HCT116 (cell line): ENCODE measurements at regions not wholly inside any gene's neighbourhood (a gene's known extent, or its start where the extent isn't known, plus 50 kb on each side); places are given as distances from the start of the nearest gene placed in this dataset.

Experiments used
- ATAC-seq: fragments of 200-7000 bp; cut with Tn5 transposase; 2 replicates; pipeline ENCODE4 v1.9.1; 2020; ENCODE audit warnings: mild to moderate bottlenecking, moderate library complexity
- BruUV-seq: library from RNA; stranded (reverse); fragments of 400-500 nt; replicated peaks from 2 replicates; lab custom pipeline; 2021; lab: Mats Ljungman, UMichigan
- CTCF ChIA-PET: fragments of 300-600 bp; sonication (Branson Sonifier 250); formaldehyde crosslinking; loops from one replicate; lab custom pipeline; 2021; ENCODE audit warnings: antibody characterized with exemption; lab: Charles Lee
- POLR2A ChIA-PET: fragments of 300-600, 350-600 bp; sonication (Branson Sonifier 250); formaldehyde crosslinking; loops from one replicate; lab custom pipeline; 2021; ENCODE audit warnings: antibody characterized with exemption; lab: Charles Lee
- RAD21 ChIA-PET, 2 experiments: fragments of 300-600 bp; sonication (Branson Sonifier 250); formaldehyde crosslinking; loops; one replicate each; lab custom pipeline; 2023; ENCODE audit warnings: low total read pairs in 2 of 2; ENCODE audit not compliant: uncharacterized antibody in 2 of 2, unreplicated experiment in 2 of 2, low non-redundant PET in 1 of 2; lab: Charles Lee
- DNase-seq: peaks from one replicate; pipeline ENCODE4 v3.0.0-alpha.2; 2010; ENCODE audit warnings: low read depth, low spot score
- H2AFZ ChIP-seq: fragments of 200-600 bp; shearing (Covaris generic), sonication (generic); 2 replicates; pipeline ENCODE4 v1.6.1; 2017; ENCODE audit warnings: low read depth, mixed run types, mixed read lengths, antibody characterized with exemption, low read length; ENCODE audit not compliant: poor library complexity, severe bottlenecking
- H3K27ac ChIP-seq: 2 replicates; pipeline ENCODE4 v1.5.1; 2012; ENCODE audit warnings: low read depth, low read length
- H3K27me3 ChIP-seq: fragments of 200-600 bp; sonication (generic); 2 replicates; pipeline ENCODE4 v1.6.1; 2016; ENCODE audit warnings: mixed run types, low read length, mixed read lengths; ENCODE audit not compliant: insufficient read depth
- H3K36me3 ChIP-seq, 2 experiments: fragments of 200-500 bp in 1 of 2; fragments of 200-600 bp in 1 of 2; sonication (Bioruptor generic) in 1 of 2; sonication (generic) in 1 of 2; 2 replicates each; pipeline versions ENCODE4 v1.5.1 to v1.6.1; 2014 to 2016; ENCODE audit warnings: low read length in 2 of 2, inconsistent platforms in 1 of 2, mixed read lengths in 1 of 2, mixed run types in 1 of 2; ENCODE audit not compliant: insufficient read depth in 2 of 2, control insufficient read depth in 1 of 2
- H3K4me1 ChIP-seq, 2 experiments: fragments of 200-600 bp in 1 of 2; sonication (generic) in 1 of 2; 2 replicates each; pipeline versions ENCODE4 v1.5.1 to v1.6.1; 2012 to 2017; ENCODE audit warnings: low read length in 2 of 2, inconsistent platforms in 1 of 2, mild to moderate bottlenecking in 1 of 2, mixed read lengths in 1 of 2, mixed run types in 1 of 2, moderate library complexity in 1 of 2; ENCODE audit not compliant: insufficient read depth in 2 of 2, control insufficient read depth in 1 of 2
- H3K4me2 ChIP-seq: fragments of 200-600 bp; sonication (generic); 2 replicates; pipeline ENCODE4 v1.6.1; 2017; ENCODE audit warnings: mixed run types, low read length, mixed read lengths
- H3K4me3 ChIP-seq, 2 experiments: fragments of 200-600 bp in 1 of 2; sonication (generic) in 1 of 2; replicated peaks in 1 of 2; 2 replicates each; pipeline ENCODE4 v1.5.1; 2011 to 2016; ENCODE audit warnings: low read length in 2 of 2, control low read depth in 1 of 2, low read depth in 1 of 2, mild to moderate bottlenecking in 1 of 2, mixed read lengths in 1 of 2, mixed run types in 1 of 2
- H3K79me2 ChIP-seq: fragments of 200-600 bp; sonication (generic); 2 replicates; pipeline ENCODE4 v1.6.1; 2017; ENCODE audit warnings: mild to moderate bottlenecking, mixed run types, low read length, moderate library complexity, mixed read lengths; ENCODE audit not compliant: insufficient read depth
- H3K9ac ChIP-seq: fragments of 200-600 bp; sonication (generic); 2 replicates; pipeline ENCODE4 v1.6.1; 2016; ENCODE audit warnings: low read length, mixed read lengths
- H3K9me2 ChIP-seq: fragments of 200-600 bp; sonication (generic), shearing (Covaris generic); 2 replicates; pipeline ENCODE4 v1.6.1; 2017; ENCODE audit warnings: mixed run types, mild to moderate bottlenecking, moderate library complexity; ENCODE audit not compliant: insufficient read depth
- H3K9me3 ChIP-seq, 2 experiments: fragments of 200-500 bp in 1 of 2; fragments of 200-600 bp in 1 of 2; sonication (Bioruptor generic) in 1 of 2; sonication (generic) in 1 of 2; 2 replicates each; pipeline ENCODE4 v1.6.1; 2014 to 2017; ENCODE audit warnings: low read length in 2 of 2, mixed read lengths in 2 of 2, inconsistent platforms in 1 of 2, low read depth in 1 of 2, mild to moderate bottlenecking in 1 of 2, mixed run types in 1 of 2, moderate library complexity in 1 of 2; ENCODE audit not compliant: control insufficient read depth in 1 of 2, insufficient read depth in 1 of 2
- H4K20me1 ChIP-seq: fragments of 200-600 bp; sonication (generic), shearing (Covaris generic); 2 replicates; pipeline ENCODE4 v1.6.1; 2017; ENCODE audit warnings: mixed run types, mild to moderate bottlenecking, moderate library complexity; ENCODE audit not compliant: insufficient read depth
- CBX3 ChIP-seq: IDR thresholded peaks from 2 replicates; pipeline ENCODE4 v1.6.1; 2012; ENCODE audit warnings: low read depth
- CEBPB ChIP-seq: IDR thresholded peaks from 2 replicates; pipeline ENCODE4 v1.6.1; 2012; ENCODE audit warnings: low read depth
- ELF1 ChIP-seq: IDR thresholded peaks from 2 replicates; pipeline ENCODE4 v1.6.1; 2012; ENCODE audit warnings: low read depth, borderline replicate concordance
- EZH2 ChIP-seq: fragments of 200-600 bp; sonication (generic); IDR thresholded peaks from 2 replicates; pipeline ENCODE4 v1.6.1; 2017; ENCODE audit warnings: antibody characterized with exemption, mixed run types
- EZH2phosphoT487 ChIP-seq: fragments of 200-600 bp; IDR thresholded peaks from 2 replicates; pipeline ENCODE4 v1.6.1; 2018; ENCODE audit warnings: antibody characterized with exemption, borderline replicate concordance
- JUND ChIP-seq: IDR thresholded peaks from 2 replicates; pipeline ENCODE4 v1.6.1; 2012
- MAX ChIP-seq: IDR thresholded peaks from 2 replicates; pipeline ENCODE4 v1.6.1; 2012
- POLR2AphosphoS5 ChIP-seq: IDR thresholded peaks from 2 replicates; pipeline ENCODE4 v1.6.1; 2011; ENCODE audit warnings: mild to moderate bottlenecking, low read depth, low read length, moderate library complexity
- REST ChIP-seq: IDR thresholded peaks from 2 replicates; pipeline ENCODE4 v1.6.1; 2012; ENCODE audit warnings: low read depth
- SIN3A ChIP-seq: IDR thresholded peaks from 2 replicates; pipeline ENCODE4 v1.6.1; 2012; ENCODE audit warnings: low read depth
- SP1 ChIP-seq: IDR thresholded peaks from 2 replicates; pipeline ENCODE4 v1.6.1; 2012; ENCODE audit warnings: low read depth
- SRF ChIP-seq: IDR thresholded peaks from 2 replicates; pipeline ENCODE4 v1.6.1; 2012; ENCODE audit warnings: low read depth
- TCF7L2 ChIP-seq: IDR thresholded peaks from 2 replicates; pipeline ENCODE4 v1.7.0; 2011; ENCODE audit warnings: borderline replicate concordance, inconsistent platforms; ENCODE audit not compliant: insufficient read depth, insufficient read length; ENCODE audit errors: extremely low read depth
- ZBTB33 ChIP-seq: IDR thresholded peaks from 2 replicates; pipeline ENCODE4 v1.6.1; 2011; ENCODE audit warnings: mild to moderate bottlenecking, low read length, moderate library complexity; ENCODE audit not compliant: insufficient replicate concordance; ENCODE audit errors: extremely low read depth
- ZFX ChIP-seq: fragments of 450-650 bp; IDR thresholded peaks from 2 replicates; pipeline ENCODE4 v1.6.1; 2017
- ZNF274 ChIP-seq: fragments of 200-500 bp; sonication (Bioruptor generic); IDR thresholded peaks from 2 replicates; pipeline ENCODE4 v1.6.1; 2014; ENCODE audit warnings: mild to moderate bottlenecking, low read depth, low read length, inconsistent platforms
- intact Hi-C: fragments of 100-400 bp; cut with micrococcal nuclease; formaldehyde crosslinking; loops from 2 replicates; pipeline ENCODE4 v1.10.0; 2022

GRCh38 chr5:145632701-145633100, 202.4 kb downstream of the PRELID2 start:
- CTCF ChIA-PET, result no interaction called here
- RAD21 ChIA-PET, result no interaction called here
- POLR2A ChIA-PET, result no interaction called here

GRCh38 chr5:145629047-145629446, 206.1 kb downstream of the PRELID2 start:
- Histone ChIP-seq H3K36me3 (no peaks in the 10 kb centered on the region), H3K27me3 (no peaks in the 10 kb centered on the region), H2AFZ (no peak overlapping the region), H3K79me2 (no peaks in the 10 kb centered on the region), H3K9ac (no peak overlapping the region), H3K9me2 (no peaks in the 10 kb centered on the region), H3K4me2 (no peak overlapping the region), H3K9me3 (no peaks in the 10 kb centered on the region), H3K4me3 (no peak overlapping the region), H4K20me1 (no peaks in the 10 kb centered on the region), H3K4me1 (no peaks in the 10 kb centered on the region), H3K27ac (no peak overlapping the region)
- BruUV-seq, result no TSS peak
- POLR2A ChIA-PET, result no interaction called here
- CTCF ChIA-PET, result no interaction called here
- ATAC-seq (no peak), DNase-seq (no peak)
- intact Hi-C loops, result no loop called here
- RAD21 ChIA-PET, result no interaction called here
- TF ChIP-seq EZH2 (no peak), SP1 (no peak), POLR2AphosphoS5 (no peak), ELF1 (no peak), REST (no peak), CBX3 (no peak), JUND (no peak), SRF (no peak), SIN3A (no peak), ZBTB33 (no peak), EZH2phosphoT487 (no peak), TCF7L2 (no peak), CEBPB (no peak), ZFX (no peak), ZNF274 (no peak), MAX (no peak)

More at GRCh38 chr5:145632701-145633100, 202.4 kb downstream of the PRELID2 start:
- ATAC-seq, result no peak
- no peak overlapping the region for H3K9ac ChIP-seq
- no peaks in the 10 kb centered on the region for H3K9me2 ChIP-seq
- no peaks in the 10 kb centered on the region for H4K20me1 ChIP-seq
- H3K79me2 ChIP-seq, result no peaks in the 10 kb centered on the region
- BruUV-seq, result no TSS peak
- H3K4me3 ChIP-seq, result no peak overlapping the region
- H2AFZ ChIP-seq, result no peak overlapping the region
- H3K27me3 ChIP-seq, result no peaks in the 10 kb centered on the region
- H3K9me3 ChIP-seq, result no peaks in the 10 kb centered on the region
- no peaks in the 10 kb centered on the region for H3K36me3 ChIP-seq
- no peaks in the 10 kb centered on the region for H3K4me1 ChIP-seq
- intact Hi-C loops, result no loop called here
- no peak overlapping the region for H3K4me2 ChIP-seq
- H3K27ac ChIP-seq, result no peak overlapping the region
- DNase-seq, result no peak
- no peak for TF ChIP-seq ELF1
- TF ChIP-seq, all 23 proteins: peak for 0
